ENCODE measurements at regions not wholly inside any gene's neighbourhood (a gene's known extent, or its start where the extent isn't known, plus 50 kb on each side); places are given as distances from the start of the nearest gene placed in this dataset.

DNA sequence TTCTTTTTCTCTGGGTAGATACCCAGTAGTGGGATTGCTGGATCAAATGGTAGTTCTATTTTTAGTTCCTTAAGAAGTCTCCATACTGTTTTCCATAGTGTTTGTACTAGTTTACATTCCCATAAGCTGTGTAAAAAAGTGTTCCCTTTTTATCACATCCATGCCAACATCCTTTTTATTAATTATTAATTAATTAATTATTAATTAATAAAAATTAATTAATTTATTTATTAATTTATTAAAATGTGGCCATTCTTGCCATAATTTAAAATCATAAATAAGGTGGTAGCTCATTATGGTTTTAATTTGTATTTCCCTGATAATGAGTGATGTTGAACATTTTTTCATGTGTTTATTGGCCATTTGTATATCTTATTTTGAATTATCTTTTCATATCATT is 173.9 kb upstream of the FOXN2 start:
- DNase-seq (ENCODE audit: low spot score) = no peak

DNA sequence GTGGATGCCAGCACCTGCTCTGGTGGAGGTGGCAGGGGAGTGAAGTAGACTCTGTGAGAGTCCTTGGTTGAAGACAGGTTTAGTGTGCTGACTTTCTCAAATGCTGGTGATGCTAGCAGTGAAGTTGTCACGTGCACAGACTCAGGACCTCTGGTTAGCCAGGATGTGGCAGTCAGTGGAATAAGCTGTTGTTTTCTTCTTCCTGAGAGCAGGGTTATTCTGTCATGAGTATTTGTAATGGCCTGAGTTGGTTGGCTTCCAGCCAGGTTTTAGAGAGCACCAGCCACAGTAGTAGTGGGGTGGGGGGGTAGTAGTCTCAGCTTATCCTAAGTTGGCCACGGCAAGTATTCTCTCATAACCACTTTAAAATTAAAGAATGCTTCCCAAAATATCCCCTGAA is 169.7 kb upstream of the FOXN2 start:
- DNase-seq (ENCODE audit: low spot score) = no peak

DNA sequence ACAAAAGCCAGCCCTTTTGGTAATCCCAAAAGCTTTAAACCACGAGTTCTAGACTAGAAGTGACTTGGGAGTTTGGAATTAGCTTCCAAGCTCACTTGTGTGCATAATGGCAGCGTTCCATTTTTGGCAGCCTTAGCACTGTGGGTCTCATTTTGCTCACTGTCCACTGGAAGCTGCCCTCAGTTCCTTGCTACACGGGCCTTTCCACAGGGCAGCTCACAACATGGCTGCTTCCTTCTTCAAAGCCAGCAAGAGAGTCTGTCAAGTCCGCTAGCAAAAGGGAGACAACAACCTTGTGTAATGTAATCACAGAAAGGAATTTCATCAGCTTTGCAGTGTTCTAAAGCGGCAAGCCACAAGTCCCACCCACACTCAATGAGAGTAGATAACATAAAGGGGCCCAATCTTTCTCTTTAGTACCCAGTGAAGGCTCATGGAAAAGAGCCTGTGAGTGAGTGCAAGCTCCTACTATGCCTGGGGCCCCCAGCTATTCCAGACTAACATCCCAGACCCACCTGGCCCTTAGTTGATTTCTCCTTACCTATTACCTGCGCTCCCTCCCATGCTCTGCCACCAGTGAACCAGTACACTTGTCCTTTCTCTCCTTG is 168.5 kb upstream of the FOXN2 start:
- no peak for DNase-seq (ENCODE audit: low spot score)

DNA sequence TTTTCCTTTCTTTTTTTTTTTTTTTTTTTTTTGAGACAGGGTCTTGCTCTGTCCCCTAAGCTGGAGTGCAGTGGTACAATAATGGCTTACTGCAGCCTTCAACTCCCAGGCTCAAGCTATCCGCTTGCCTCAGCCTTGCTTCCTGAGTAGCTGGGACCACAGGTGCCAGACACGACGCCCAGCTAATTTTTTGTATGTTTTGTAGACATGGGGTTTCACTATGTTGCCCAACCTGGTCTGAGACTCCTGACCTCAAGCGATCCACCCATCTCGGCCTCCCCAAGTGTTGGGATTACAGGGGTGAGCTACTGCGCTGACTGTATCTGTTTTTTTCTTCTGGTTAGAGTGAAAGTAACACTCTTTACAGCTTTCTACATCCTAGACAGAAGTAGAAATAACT is 167.9 kb upstream of the FOXN2 start:
- DNase-seq (ENCODE audit: low spot score) = no peak

DNA sequence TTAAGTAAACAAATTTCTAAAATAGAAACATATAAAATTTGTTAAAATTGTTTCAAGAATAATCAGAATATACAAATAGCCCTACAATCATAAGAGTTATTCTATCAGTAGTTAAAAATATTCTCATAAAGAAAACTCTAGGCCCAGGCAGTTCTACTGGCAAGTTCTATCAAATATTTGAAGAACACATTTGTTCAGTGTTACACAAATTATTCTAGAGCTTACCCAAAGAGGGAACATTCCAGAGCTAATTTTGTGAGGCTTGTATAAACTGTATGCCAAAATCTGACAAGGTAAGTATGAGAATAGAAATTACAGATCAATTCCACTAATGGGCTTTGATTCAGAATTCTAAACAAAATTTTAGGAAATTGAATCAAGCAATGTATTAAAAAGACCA is 166.8 kb upstream of the FOXN2 start:
- no peak for DNase-seq (ENCODE audit: low spot score)

DNA sequence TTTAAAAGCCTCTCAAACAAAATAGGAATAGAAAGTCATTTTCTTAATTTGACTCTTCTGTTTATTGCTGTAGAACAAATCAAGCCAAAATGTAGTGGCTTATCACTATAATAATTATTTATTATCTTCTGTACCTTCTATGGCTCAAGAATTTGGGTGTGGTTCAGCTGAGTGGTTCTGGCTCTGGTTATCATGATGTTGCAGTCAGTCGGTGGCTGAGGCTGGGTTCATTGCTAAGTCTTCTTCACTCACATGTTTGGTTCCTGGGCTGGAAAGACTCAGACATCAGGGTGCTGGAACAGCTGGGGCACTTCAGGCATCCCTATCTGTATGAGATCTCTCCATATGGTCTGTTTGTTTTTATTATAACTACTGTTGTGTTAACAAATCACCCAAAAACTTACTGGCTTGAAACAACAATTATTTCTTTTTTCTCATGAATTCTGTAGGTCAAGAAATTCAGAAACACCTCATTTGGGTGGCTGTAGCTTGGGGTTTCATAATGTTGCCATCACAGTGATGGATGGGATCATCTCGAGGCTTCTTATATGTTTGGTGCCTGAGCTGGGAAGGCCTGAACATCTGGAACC is 165.5 kb upstream of the FOXN2 start:
- no peak for DNase-seq (ENCODE audit: low spot score)

DNA sequence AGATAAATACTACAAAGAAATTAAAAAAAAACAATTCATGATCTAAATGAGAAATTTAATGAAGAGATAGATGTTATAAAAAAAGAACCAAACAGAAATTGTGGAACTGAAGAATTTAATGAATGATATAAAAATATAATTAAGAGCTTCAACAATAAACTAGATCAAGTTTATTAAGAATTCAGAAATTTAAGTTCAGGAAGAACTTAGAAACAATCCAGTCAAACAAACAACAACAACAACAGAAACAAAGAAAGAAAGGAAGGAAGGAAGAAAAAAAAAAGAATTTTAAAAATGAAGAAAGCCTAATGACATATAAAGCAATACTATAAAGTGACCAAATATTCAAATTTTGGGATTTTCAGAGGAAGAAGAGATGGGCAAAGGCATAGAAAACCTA is 157.3 kb upstream of the FOXN2 start:
- DNase-seq (ENCODE audit: low spot score) = no peak

DNA sequence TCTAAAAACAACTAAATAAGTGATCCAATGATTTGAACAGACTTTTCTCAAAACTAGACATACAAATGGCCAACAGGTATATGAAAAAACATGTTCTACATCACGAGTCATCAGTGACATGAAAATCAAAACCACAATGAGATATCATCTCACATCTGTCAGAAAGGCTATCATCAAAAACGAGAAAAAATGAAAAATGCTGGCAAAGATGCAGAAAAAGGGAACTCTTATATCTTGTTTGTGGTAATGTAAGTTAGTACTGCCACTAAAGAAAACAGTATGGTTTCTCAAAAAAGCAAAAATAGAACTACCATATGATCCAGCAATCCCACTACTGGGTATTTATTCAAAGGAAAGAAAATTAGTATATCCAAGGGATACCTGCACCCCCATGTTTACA is 152.9 kb upstream of the FOXN2 start:
- DNase-seq (ENCODE audit: low spot score) = no peak

DNA sequence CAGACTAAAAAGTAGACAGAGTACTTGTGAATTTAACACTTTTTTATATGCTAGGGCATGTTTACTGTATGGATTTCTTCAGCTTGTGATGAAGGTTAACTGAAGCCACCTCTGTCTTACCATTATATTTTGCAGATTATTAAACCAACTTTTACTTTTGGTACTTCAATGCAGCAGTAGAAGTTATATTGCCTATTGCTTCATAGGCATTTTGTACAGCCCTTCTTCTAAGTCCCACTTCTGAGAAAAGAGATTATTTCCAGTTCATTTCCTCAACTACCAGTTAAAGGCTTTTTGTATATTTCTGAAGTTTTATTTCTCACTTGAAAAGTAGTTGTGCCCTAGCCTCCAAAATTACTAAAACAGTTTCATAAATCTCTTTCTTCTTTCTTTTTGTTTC is 151.7 kb upstream of the FOXN2 start:
- no peak for DNase-seq (ENCODE audit: low spot score)

DNA sequence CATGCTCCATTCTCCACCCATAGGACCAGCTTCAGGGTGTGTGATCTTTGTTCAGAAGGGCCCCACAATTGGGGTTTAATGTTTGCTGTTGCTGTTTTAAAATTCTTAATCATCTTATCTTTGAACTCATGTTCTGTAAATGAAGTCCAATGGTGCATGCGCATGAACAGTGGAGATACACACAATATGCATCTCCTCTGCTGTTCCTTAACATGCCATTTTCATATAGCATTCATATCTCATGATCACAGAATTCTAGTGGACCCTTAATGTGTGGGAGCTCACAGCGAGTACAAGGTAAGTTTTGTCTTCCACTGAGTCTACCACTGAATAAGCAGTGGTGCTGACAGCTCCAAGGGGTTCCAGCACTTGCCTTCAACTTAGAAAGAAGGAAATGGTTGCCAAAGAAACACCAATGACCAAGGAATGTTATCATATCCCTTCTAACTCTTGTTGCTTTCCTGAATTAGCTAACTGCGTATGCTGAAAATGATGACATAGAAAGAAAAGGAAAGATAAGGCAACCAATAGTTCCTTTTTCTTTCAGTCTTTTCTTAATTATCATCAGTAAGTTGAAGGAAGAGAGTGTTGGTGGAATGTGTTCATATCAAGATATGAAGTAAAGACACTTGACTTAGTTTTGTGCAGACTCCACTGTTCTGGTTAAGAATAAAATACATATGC is 149.3 kb upstream of the FOXN2 start:
- DNase-seq (ENCODE audit: low spot score) = no peak

DNA sequence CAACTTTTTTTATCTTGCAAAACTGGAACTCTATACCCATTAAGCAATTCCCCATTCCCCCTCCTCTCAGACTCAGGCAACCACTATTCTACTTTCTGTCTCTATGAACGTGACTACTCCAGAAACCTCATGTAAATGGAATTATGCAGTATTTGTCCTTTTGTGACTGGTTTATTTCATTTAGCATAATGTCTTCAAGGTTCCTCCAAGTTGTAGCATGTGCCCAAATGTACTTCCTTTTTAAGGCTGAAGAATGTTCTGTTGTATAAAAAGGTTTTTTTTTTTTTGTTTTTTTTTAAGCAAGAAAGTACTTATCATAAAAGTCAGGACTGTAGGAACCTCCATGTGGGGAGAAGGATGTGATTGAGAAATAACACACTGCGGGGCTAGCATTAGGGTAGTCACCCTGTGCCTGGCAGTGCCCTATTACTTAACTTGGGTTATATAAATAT is 145.3 kb upstream of the FOXN2 start:
- DNase-seq (ENCODE audit: low spot score) = no peak

DNA sequence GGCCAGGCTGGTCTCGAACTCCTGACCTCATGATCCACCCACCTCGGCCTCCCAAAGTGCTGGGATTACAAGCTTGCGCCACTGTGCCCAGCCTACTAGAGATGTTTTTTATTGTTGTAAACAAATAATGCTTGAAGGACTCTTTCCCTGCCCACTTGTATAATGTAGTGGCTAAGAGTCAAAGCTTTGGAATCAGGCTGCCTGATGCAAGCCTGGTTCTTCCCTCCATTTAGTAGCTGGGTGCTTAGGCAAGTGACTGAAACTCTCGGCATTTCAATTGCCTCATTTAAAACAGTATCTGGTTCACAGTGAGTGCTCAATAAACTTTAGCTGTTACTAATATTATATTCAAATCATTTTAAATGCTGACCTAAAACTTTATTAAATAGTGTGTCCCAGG is 144.2 kb upstream of the FOXN2 start:
- DNase-seq (ENCODE audit: low spot score) = no peak

DNA sequence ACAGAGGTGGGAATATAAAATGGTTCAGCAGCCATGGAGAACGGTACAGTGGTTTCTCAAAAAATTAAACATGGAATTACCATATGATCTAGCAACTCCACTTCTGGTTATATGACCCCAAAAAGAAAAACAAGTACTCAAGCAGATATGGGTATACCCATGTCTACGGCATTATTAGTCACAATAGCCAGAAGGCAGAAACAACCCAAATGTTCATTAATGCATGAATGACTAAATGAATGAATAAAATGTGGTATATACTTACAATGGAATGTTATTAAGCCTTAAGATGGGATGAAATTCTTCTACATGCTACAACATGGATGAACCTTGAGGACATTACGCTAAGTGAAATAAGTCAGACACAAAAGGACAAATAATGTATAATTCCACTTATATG is 141.3 kb upstream of the FOXN2 start:
- no peak for DNase-seq (ENCODE audit: low spot score)

DNA sequence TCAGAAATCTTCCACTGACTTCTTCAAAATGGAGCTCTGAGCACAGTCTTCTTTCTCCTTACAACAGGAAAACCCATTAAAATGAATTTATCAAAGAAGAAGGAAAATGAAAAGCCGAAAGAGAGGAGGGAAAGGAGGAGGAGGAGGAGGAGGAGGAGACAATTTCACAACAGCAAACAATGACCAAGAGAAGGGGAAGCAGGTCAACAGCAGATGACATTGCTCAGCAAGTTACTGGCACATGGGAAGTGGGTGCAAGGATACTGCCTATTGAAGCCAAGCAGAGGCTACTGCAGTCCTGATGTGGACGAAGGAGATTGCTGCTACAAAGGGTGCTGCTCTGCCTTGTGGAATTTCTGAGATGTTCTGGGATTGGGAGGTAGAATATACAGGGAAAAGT is 140.0 kb upstream of the FOXN2 start:
- no peak for DNase-seq (ENCODE audit: low spot score)

DNA sequence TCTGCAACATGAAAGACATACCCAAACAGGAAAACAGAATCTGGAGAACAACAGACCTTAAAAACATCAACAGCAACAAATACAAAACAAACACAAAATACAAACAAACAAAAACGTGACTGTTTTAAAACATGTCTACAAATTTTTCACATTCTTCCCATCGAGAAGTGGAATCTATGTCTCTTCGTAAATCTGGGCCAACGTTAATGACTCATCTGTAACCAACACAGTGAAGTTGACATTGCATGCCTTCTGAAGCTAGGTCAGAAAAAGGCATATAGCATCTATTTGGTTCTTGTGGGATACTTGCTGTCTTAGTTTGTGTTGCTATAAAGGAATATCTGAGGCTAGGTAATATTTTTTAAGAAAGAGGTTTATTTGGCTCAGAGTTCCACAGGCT is 139.2 kb upstream of the FOXN2 start:
- peak; percentile 86 for DNase-seq (ENCODE audit: low spot score)

DNA sequence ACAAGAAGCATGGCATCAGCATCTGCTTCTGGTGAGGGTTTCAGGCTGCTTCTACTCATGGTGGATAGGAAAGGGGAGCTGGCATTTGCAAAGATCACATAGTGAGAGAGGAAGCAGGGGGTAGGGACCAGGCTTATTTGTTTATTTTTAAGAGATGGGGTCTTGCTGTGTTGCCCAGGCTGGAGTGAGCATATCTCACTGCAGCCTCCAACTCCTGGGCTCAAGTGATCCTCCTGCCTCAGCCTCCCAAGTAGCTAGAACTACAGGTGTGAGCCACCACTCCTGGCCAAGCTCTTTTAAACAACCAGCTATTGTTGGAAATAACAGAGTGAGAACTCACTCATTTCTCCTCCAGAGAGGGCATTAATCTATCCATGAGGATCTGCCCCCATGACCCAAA is 138.8 kb upstream of the FOXN2 start:
- no peak for DNase-seq (ENCODE audit: low spot score)

DNA sequence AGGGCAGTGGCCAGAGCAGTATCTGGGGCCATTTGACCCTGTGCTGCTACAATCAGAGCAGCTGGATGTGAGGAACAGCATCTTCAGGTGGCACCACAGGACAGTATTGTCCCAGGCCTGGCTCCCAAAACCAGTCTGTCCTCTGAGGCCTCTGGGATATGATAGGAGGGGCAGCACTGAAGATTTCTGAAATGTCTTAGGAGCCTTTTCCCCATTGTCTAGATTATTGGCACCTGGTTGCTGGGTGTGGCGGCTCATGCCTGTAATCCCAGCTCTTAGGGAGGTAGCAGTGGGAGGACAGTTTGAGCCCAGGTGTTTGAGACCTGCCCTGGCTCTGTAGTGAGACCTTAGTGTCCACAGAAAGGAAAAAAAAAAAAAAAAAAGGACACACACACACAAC is 137.6 kb upstream of the FOXN2 start:
- no peak for DNase-seq (ENCODE audit: low spot score)

DNA sequence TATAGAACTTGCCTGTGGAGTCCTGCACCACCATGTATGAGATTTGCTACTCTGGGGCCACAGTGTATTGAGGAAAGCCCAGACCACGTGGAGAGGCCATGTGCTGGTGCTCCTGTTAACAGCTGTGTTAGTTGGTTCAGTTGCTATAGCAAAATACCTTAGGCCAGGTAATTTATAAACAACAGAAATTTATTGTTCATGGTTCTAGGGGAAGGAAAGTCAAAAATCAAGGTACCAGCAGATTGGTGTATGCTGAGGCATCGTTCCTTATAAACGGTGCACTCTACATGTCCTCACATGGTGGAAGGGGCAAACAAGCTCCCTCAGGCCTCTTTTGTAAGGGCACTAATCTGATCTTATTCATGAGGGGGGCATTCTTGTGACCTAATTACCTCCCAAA is 135.9 kb upstream of the FOXN2 start:
- DNase-seq (ENCODE audit: low spot score) = no peak

DNA sequence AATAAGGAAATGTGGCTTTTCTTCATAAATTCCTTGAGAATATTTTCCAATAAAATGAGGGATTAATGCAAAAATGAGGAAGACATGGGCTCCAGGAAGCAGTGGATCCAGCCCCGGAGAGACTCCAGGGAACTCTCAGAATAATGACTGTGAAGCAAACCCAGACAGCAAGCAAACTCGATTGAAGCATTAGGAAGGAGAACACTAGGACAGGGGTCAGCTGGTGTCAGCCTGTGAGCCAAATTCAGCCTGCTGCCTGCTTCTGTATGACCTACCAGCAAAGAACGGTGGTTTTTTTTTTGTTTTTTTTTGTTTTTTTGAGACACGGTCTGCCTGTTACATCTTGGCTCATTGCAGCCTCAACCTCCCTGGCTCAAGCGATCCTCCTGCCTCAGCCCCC is 133.9 kb upstream of the FOXN2 start:
- DNase-seq (ENCODE audit: low spot score) = no peak

DNA sequence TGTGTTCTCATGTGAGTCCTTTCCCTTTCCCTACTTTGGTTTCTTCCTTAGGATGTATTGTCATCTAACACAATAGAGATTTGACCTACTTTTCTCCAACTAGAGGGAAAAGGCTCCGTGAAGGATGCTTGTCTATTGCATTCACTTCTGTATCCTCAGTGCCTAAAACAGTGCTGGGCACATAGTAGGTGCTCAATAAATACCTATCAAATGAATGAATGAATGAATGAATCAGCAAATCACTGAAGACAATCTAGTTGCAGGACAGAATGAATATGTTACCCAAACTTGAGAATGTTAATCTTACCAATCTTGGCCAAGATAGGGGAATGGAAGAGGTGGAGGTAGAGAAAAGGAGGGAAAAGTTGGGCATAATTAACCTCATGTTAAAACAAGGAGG is 131.2 kb upstream of the FOXN2 start:
- no peak for DNase-seq (ENCODE audit: low spot score)

DNA sequence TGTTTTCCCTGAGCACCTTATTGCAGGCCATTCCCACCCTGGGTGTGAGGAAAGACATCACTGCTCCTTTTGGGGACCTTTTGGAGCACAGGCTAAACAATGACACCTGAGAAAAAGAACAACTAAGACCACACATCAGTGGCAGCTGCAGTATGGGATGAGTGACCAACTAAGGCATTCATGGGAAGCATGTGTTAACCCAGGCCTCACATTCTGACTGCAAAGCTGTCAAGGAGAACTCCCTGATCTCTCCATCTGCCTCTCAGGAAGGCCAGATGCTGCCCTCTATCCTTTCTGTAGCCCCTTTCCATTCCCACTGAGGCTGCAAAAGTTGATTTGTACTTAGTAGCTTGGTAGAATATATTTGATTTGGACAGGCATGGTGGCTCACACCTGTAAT is 130.5 kb upstream of the FOXN2 start:
- DNase-seq (ENCODE audit: low spot score) = no peak

DNA sequence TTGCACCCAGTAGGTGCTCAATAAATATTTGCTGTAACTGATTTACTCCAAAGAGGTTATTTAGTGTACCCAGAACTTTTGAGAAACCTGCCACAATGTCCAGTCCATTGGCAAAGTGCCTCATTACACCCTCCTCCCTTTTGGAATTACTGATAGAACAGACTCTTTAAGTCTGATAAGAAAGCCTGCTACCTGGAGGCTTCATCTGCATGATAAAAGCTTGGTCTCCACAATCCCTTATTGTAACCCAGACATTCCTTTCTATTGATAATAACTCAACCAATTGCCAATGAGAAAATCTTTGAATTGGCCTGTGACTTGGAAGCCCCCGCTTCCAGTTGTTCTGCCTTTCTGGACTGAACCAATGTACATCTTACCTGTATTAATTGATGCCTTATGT is 127.0 kb upstream of the FOXN2 start:
- no peak for DNase-seq (ENCODE audit: low spot score)

DNA sequence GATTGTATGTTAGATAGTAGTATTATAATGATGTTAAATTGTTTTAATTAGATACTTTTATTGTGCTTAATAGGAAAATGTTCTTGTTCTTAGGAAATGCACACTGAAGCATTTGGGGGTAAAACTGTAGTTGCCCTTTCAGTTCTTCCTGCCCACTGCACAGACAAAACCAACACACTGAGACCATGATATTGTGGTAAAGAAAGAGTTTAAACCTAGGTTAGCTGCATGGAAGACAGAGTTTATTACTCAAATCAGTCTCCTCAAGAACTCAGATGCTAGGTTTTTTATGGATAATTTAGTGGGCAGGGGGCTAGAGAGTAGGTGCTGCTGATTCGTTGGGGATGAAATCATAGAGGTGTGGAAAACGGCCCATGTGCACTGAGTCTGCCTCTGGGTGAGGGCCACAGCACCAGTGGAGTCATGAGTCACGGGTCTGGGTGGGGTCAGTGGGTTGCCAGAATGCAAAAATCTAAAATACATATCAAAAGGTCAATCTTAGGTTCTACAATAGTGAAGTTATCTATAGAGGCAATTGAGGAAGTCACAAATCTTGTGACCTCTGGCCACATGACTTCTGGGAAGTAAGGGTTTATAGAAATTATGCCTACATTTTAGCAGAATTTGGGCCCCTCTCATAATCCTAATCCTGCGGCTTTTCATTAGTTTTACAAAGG is 124.8 kb upstream of the FOXN2 start:
- no peak for DNase-seq (ENCODE audit: low spot score)

Data from AG08395 (cell line).